Pulmonary artery endothelial cell (primary cell): ENCODE measurements at regions not wholly inside any gene's neighbourhood (a gene's known extent, or its start where the extent isn't known, plus 50 kb on each side); places are given as distances from the start of the nearest gene placed in this dataset.
"Not testable (repeated sequence)": the region's sequence is repeated elsewhere in the genome, so short reads cannot be mapped to it uniquely, and the experiment has no call there.

ENCODE experiments used
- DNase-seq: peaks from one replicate; pipeline ENCODE4 v3.0.0-alpha.2; 2011; ENCODE audit warnings: low read depth, low spot score

- DNase-seq: no peak
These were observed 745.7 kb downstream of the FAM181B start for GRCh38 chr11:81987829-81988472.

GRCh38 chr11:81986556-81987161 is 747.0 kb downstream of the FAM181B start:
- DNase-seq: no peak

GRCh38 chr11:81979448-81979847 is 754.2 kb downstream of the FAM181B start:
- no peak for DNase-seq

- no peak for DNase-seq
These were observed 758.3 kb downstream of the FAM181B start for GRCh38 chr11:81975261-81975900.

- no peak for DNase-seq
These were observed 762.8 kb downstream of the FAM181B start for GRCh38 chr11:81970886-81971285.

- DNase-seq: no peak
These were observed 766.4 kb downstream of the FAM181B start for GRCh38 chr11:81967242-81967641.

- DNase-seq: no peak
These were observed 767.3 kb downstream of the FAM181B start for GRCh38 chr11:81966340-81966739.

- no peak for DNase-seq
These were observed 770.6 kb downstream of the FAM181B start for GRCh38 chr11:81963018-81963417.

- no peak for DNase-seq
These were observed 773.2 kb downstream of the FAM181B start for GRCh38 chr11:81960443-81960842.

- DNase-seq: no peak
These were observed 774.3 kb downstream of the FAM181B start for GRCh38 chr11:81959341-81959740.

GRCh38 chr11:81954301-81954700 is 779.4 kb downstream of the FAM181B start:
- not testable (repeated sequence) for DNase-seq

- no peak for DNase-seq
These were observed 786.8 kb downstream of the FAM181B start for GRCh38 chr11:81946831-81947230.

- no peak for DNase-seq
These were observed 791.0 kb downstream of the FAM181B start for GRCh38 chr11:81942646-81943045.

GRCh38 chr11:81941998-81942397 is 791.7 kb downstream of the FAM181B start:
- DNase-seq: no peak

- no peak for DNase-seq
These were observed 801.4 kb downstream of the FAM181B start for GRCh38 chr11:81932303-81932702.

- no peak for DNase-seq
These were observed 813.5 kb downstream of the FAM181B start for GRCh38 chr11:81920205-81920604.

- DNase-seq: no peak
These were observed 817.2 kb downstream of the FAM181B start for GRCh38 chr11:81916451-81916850.

- no peak for DNase-seq
These were observed 818.6 kb downstream of the FAM181B start for GRCh38 chr11:81915045-81915444.

- DNase-seq: no peak
These were observed 819.9 kb downstream of the FAM181B start for GRCh38 chr11:81913793-81914192.

- DNase-seq: no peak
These were observed 825.7 kb downstream of the FAM181B start for GRCh38 chr11:81907996-81908395.

GRCh38 chr11:81899156-81899555 is 834.5 kb downstream of the FAM181B start:
- DNase-seq: no peak

- no peak for DNase-seq
These were observed 836.0 kb downstream of the FAM181B start for GRCh38 chr11:81897639-81898038.

GRCh38 chr11:81895258-81895657 is 838.4 kb downstream of the FAM181B start:
- no peak for DNase-seq
